Loucy (cell line): ENCODE measurements at regions not wholly inside any gene's neighbourhood (a gene's known extent, or its start where the extent isn't known, plus 50 kb on each side); places are given as distances from the start of the nearest gene placed in this dataset.

Experiments used
- H2AFZ ChIP-seq: fragments of 200-600 bp; sonication (generic); 2 replicates; pipeline ENCODE4 v1.6.0; 2016; ENCODE audit warnings: antibody characterized with exemption, mild to moderate bottlenecking, low read length, moderate library complexity
- H3F3A ChIP-seq: fragments of 200-600 bp; 2 replicates; pipeline ENCODE4 v1.6.0; 2016; ENCODE audit warnings: antibody characterized with exemption, low read depth, mild to moderate bottlenecking
- H3K27me3 ChIP-seq: fragments of 200-600 bp; sonication (generic); 2 replicates; pipeline ENCODE4 v1.6.1; 2014; ENCODE audit warnings: low read length, mild to moderate bottlenecking; ENCODE audit not compliant: insufficient read depth, poor library complexity, severe bottlenecking
- H3K36me3 ChIP-seq: fragments of 200-600 bp; sonication (generic); 2 replicates; pipeline ENCODE4 v1.6.1; 2016; ENCODE audit warnings: low read length; ENCODE audit not compliant: insufficient read depth
- H3K4me1 ChIP-seq: fragments of 200-600 bp; sonication (generic); 2 replicates; pipeline ENCODE4 v1.5.1; 2014; ENCODE audit warnings: low read length, mild to moderate bottlenecking; ENCODE audit not compliant: insufficient read depth, poor library complexity, severe bottlenecking
- H3K4me2 ChIP-seq: fragments of 200-600 bp; sonication (generic); 2 replicates; pipeline ENCODE4 v1.6.0; 2014; ENCODE audit warnings: antibody characterized with exemption, low read length, low read depth, mild to moderate bottlenecking; ENCODE audit not compliant: poor library complexity, severe bottlenecking
- H3K4me3 ChIP-seq: fragments of 200-600 bp; sonication (generic); 2 replicates; pipeline ENCODE4 v1.5.1; 2014; ENCODE audit warnings: low read length, mild to moderate bottlenecking, mixed read lengths; ENCODE audit not compliant: poor library complexity, severe bottlenecking
- H3K79me2 ChIP-seq: fragments of 200-600 bp; sonication (generic); 2 replicates; pipeline ENCODE4 v1.6.1; 2014; ENCODE audit warnings: low read length; ENCODE audit not compliant: insufficient read depth
- H3K9ac ChIP-seq: fragments of 200-600 bp; sonication (generic); 2 replicates; pipeline ENCODE4 v1.6.0; 2014; ENCODE audit warnings: mild to moderate bottlenecking, low read depth, low read length, moderate library complexity; ENCODE audit not compliant: poor library complexity, severe bottlenecking
- H3K9me2 ChIP-seq: fragments of 200-600 bp; sonication (generic); replicated peaks from 2 replicates; pipeline ENCODE4 v1.6.1; 2016; ENCODE audit warnings: low read depth, low read length, mixed read lengths
- H3K9me3 ChIP-seq: fragments of 200-600 bp; sonication (generic); 2 replicates; pipeline ENCODE4 v1.6.1; 2014; ENCODE audit warnings: mild to moderate bottlenecking, antibody characterized with exemption, low read length, low read depth; ENCODE audit not compliant: insufficient read depth
- H4K20me1 ChIP-seq: fragments of 200-600 bp; sonication (generic); 2 replicates; pipeline ENCODE4 v1.6.0; 2014; ENCODE audit warnings: antibody characterized with exemption, low read length, mild to moderate bottlenecking; ENCODE audit not compliant: insufficient read depth, poor library complexity, severe bottlenecking
- EZH2phosphoT487 ChIP-seq: fragments of 200-600 bp; IDR thresholded peaks from 2 replicates; pipeline ENCODE4 v1.6.1; 2018; ENCODE audit warnings: antibody characterized with exemption, mild to moderate bottlenecking, moderate library complexity, borderline replicate concordance
- TF ChIP-seq, protein P1 (sequence below): fragments of 200-600 bp; sonication (generic); conservative IDR thresholded peaks from 2 replicates; pipeline ENCODE4 v1.5.1; 2014; ENCODE audit warnings: mild to moderate bottlenecking, antibody characterized with exemption, low read length

DNA sequence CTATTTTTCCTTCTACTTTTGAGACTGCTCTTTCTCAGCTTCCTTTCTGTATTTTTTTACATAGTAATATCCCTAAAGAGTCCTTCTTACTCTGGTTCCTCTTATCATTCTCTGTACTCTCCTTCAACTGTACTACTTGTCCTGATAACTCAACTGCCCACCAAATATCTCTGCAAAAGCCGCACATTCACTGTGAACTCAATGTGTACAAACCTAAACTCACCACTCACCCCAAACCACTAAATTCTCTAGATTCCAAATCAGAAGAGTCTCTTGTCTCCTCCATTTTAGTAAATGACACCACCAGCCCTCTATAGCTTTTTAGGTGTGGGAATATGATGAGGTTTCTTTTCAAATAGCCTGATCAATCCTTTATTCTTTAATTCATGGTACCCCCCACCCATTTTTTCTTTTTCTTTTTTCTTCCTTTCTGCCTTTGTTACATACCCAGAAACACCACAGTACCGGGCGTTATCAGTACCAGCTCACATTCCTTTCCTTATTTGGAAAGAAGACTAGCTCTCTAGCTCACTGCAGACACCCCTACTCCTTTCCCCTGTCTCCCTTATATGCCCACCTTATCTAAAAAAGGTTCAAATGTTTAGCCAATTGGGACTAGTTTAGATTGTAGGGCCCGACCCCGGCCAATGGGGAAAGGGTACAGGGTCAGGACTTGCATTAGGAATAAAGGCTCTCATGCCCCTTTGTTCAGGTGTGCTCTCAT lies 63.1 kb upstream of the RANBP6 start:
- H3K9ac ChIP-seq, result no peak overlapping the region
- H2AFZ ChIP-seq, result no peak overlapping the region
- H3K4me3 ChIP-seq, result no peak overlapping the region
- H3K36me3 ChIP-seq, result no peaks in the 10 kb centered on the region
- no peaks in the 10 kb centered on the region for H3K27me3 ChIP-seq
- no peaks in the 10 kb centered on the region for H3F3A ChIP-seq
- H3K9me2 ChIP-seq, result no peaks in the 10 kb centered on the region
- no peaks in the 10 kb centered on the region for H4K20me1 ChIP-seq
- no peak overlapping the region for H3K4me2 ChIP-seq
- no peak for TF ChIP-seq EZH2phosphoT487
- TF ChIP-seq, protein P1, sequence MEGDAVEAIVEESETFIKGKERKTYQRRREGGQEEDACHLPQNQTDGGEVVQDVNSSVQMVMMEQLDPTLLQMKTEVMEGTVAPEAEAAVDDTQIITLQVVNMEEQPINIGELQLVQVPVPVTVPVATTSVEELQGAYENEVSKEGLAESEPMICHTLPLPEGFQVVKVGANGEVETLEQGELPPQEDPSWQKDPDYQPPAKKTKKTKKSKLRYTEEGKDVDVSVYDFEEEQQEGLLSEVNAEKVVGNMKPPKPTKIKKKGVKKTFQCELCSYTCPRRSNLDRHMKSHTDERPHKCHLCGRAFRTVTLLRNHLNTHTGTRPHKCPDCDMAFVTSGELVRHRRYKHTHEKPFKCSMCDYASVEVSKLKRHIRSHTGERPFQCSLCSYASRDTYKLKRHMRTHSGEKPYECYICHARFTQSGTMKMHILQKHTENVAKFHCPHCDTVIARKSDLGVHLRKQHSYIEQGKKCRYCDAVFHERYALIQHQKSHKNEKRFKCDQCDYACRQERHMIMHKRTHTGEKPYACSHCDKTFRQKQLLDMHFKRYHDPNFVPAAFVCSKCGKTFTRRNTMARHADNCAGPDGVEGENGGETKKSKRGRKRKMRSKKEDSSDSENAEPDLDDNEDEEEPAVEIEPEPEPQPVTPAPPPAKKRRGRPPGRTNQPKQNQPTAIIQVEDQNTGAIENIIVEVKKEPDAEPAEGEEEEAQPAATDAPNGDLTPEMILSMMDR, result no peak
- no peaks in the 10 kb centered on the region for H3K9me3 ChIP-seq
- no peaks in the 10 kb centered on the region for H3K4me1 ChIP-seq
- H3K79me2 ChIP-seq, result no peaks in the 10 kb centered on the region

DNA sequence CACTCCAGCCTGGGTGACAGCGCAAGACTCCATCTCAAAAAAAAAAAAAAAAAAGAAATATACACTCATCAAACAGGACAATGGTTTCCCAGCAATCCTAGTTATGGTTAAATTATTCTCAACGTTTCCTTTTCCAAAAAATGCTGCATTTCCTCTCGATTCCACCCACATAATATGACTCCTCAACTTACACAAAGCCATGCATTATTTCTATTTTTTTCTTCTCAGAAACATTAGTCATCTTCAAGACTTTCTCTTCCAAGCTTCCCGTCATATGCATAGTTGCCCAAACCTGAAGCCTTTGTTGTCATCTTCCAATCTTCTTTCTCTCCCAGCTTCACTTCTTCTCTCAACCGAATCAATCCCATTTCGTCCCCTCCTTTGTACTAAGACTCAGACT lies 61.4 kb upstream of the RANBP6 start:
- Histone ChIP-seq H3K36me3 (no peaks in the 10 kb centered on the region), H2AFZ (no peak overlapping the region), H3K27me3 (no peaks in the 10 kb centered on the region), H3K4me3 (no peak overlapping the region), H3K9me3 (no peaks in the 10 kb centered on the region), H3K79me2 (no peaks in the 10 kb centered on the region), H3F3A (no peaks in the 10 kb centered on the region), H3K9me2 (no peaks in the 10 kb centered on the region), H3K9ac (no peak overlapping the region), H3K4me1 (no peaks in the 10 kb centered on the region), H3K4me2 (no peak overlapping the region), H4K20me1 (no peaks in the 10 kb centered on the region)
- TF ChIP-seq EZH2phosphoT487, result no peak
- TF ChIP-seq, protein P1, result no peak

DNA sequence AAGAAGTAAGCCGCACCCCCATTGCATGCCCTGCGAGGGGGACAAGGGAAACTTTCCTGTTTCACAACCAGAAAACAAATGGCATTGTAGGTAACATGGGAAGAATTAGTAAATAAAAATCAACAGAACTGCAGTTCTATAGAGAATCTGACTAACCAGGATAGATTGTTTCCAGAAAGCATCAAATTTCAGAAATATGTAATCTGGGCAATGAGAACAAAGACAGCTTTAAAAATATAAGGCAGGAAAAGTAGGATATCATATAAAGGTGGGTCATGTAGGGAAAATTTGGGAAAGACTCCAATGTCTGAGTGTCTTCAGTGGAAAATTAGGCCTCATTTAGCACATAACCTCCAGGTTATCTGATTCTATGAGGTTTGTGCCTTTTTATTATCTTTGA lies 58.3 kb upstream of the RANBP6 start:
- Histone ChIP-seq H3K4me1 (peaks cover 4% of the 10 kb centered on the region), H3K9me2 (no peaks in the 10 kb centered on the region), H2AFZ (no peak overlapping the region), H3K4me3 (no peak overlapping the region), H3K36me3 (no peaks in the 10 kb centered on the region), H3F3A (no peaks in the 10 kb centered on the region), H4K20me1 (no peaks in the 10 kb centered on the region), H3K79me2 (no peaks in the 10 kb centered on the region), H3K4me2 (no peak overlapping the region), H3K9ac (no peak overlapping the region), H3K27me3 (no peaks in the 10 kb centered on the region), H3K9me3 (no peaks in the 10 kb centered on the region)
- no peak for TF ChIP-seq EZH2phosphoT487
- TF ChIP-seq, protein P1, result no peak
